ENCODE measurements at regions not wholly inside any gene's neighbourhood (a gene's known extent, or its start where the extent isn't known, plus 50 kb on each side); places are given as distances from the start of the nearest gene placed in this dataset.

- TF ChIP-seq, protein P1, sequence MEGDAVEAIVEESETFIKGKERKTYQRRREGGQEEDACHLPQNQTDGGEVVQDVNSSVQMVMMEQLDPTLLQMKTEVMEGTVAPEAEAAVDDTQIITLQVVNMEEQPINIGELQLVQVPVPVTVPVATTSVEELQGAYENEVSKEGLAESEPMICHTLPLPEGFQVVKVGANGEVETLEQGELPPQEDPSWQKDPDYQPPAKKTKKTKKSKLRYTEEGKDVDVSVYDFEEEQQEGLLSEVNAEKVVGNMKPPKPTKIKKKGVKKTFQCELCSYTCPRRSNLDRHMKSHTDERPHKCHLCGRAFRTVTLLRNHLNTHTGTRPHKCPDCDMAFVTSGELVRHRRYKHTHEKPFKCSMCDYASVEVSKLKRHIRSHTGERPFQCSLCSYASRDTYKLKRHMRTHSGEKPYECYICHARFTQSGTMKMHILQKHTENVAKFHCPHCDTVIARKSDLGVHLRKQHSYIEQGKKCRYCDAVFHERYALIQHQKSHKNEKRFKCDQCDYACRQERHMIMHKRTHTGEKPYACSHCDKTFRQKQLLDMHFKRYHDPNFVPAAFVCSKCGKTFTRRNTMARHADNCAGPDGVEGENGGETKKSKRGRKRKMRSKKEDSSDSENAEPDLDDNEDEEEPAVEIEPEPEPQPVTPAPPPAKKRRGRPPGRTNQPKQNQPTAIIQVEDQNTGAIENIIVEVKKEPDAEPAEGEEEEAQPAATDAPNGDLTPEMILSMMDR (conservative IDR thresholded peaks at IDR 0.05; ENCODE audit: low read length) = no peak
- no peak for TF ChIP-seq EZH2phosphoT487 (IDR thresholded peaks at IDR 0.05; ENCODE audit: borderline replicate concordance, low read depth, low read length)
These were observed 187.4 kb downstream of the KLHL28 start for GRCh38 chr14:44774396-44774795.

Data from OCI-LY7 (cell line).